Activated T-cell treated with anti-CD3 and anti-CD28 coated beads, Interleukin-2, amount 50 U/mL, for 72 hours (primary cell): ENCODE measurements at regions not wholly inside any gene's neighbourhood (a gene's known extent, or its start where the extent isn't known, plus 50 kb on each side); places are given as distances from the start of the nearest gene placed in this dataset.

Source experiments
- ATAC-seq, 2 donors: fragments of 150-1000 bp; cut with Tn5 transposase; replicated peaks in 1 of 2; 2 replicates each; pipeline ENCODE4 v1.10.0; 2021; ENCODE audit warnings: moderate library complexity in 2 of 2, mild to moderate bottlenecking in 1 of 2
- DNase-seq, 2 donors: peaks; one replicate each; pipeline ENCODE4 v3.0.0; 2021 to 2022; ENCODE audit warnings: mixed read lengths in 1 of 2
- H3K27ac Mint-ChIP-seq: one replicate; pipeline ENCODE4 v1.8.0; 2022; ENCODE audit warnings: mild to moderate bottlenecking, moderate library complexity, mixed read lengths
- H3K27me3 Mint-ChIP-seq: one replicate; pipeline ENCODE4 v1.8.0; 2022; ENCODE audit warnings: low read depth, mixed read lengths
- H3K36me3 Mint-ChIP-seq, 2 donors: one replicate each; pipeline ENCODE4 v1.8.0; 2022; ENCODE audit warnings: mixed read lengths in 2 of 2, mild to moderate bottlenecking in 1 of 2; ENCODE audit not compliant: insufficient read depth in 2 of 2
- H3K4me1 Mint-ChIP-seq: one replicate; pipeline ENCODE4 v1.8.0; 2022; ENCODE audit warnings: low read depth, mixed read lengths
- H3K4me3 Mint-ChIP-seq, 2 donors: one replicate each; pipeline ENCODE4 v1.8.0; 2022; ENCODE audit warnings: mild to moderate bottlenecking in 2 of 2, mixed read lengths in 2 of 2, moderate library complexity in 2 of 2
- H3K9me3 Mint-ChIP-seq, 2 donors: one replicate each; pipeline ENCODE4 v1.8.0; 2022; ENCODE audit warnings: mixed read lengths in 2 of 2

- no peak for ATAC-seq
- Mint-ChIP-seq H3K36me3 (no peaks in the 10 kb centered on the region), H3K9me3 (peaks cover 1% of the 10 kb centered on the region in 2 donors), H3K4me3 (no peak overlapping the region), H3K27me3 (no peaks in the 10 kb centered on the region), H3K27ac (peak overlapping the region; percentile 31), H3K4me1 (peaks cover 16% of the 10 kb centered on the region)
- no peak for DNase-seq
Measured at GRCh38 chr1:194045416-194045815, 859.0 kb upstream of the B3GALT2 start.

- Mint-ChIP-seq H3K27me3 (no peaks in the 10 kb centered on the region), H3K27ac (no peak overlapping the region), H3K36me3 (no peaks in the 10 kb centered on the region), H3K4me3 (no peak overlapping the region), H3K9me3 (peaks cover 1% of the 10 kb centered on the region in 2 donors), H3K4me1 (peaks cover 12% of the 10 kb centered on the region)
- ATAC-seq (peak in 1 of 2 donors; percentile 9), DNase-seq (no peak)
Measured at GRCh38 chr1:194044892-194045291, 858.5 kb upstream of the B3GALT2 start.

GRCh38 chr1:194043984-194044755 is 857.8 kb upstream of the B3GALT2 start:
- DNase-seq: no peak
- H3K27me3 Mint-ChIP-seq: no peaks in the 10 kb centered on the region
- no peaks in the 10 kb centered on the region for H3K36me3 Mint-ChIP-seq
- ATAC-seq: peak in 1 of 2 donors; percentile 13
- peaks cover 1% of the 10 kb centered on the region in 2 donors for H3K9me3 Mint-ChIP-seq
- peaks cover 11% of the 10 kb centered on the region for H3K4me1 Mint-ChIP-seq
- no peak overlapping the region for H3K27ac Mint-ChIP-seq
- H3K4me3 Mint-ChIP-seq: no peak overlapping the region

- no peaks in the 10 kb centered on the region for H3K36me3 Mint-ChIP-seq
- ATAC-seq (no peak), DNase-seq (no peak)
- H3K4me1 Mint-ChIP-seq: peaks cover 11% of the 10 kb centered on the region
- no peak overlapping the region for H3K27ac Mint-ChIP-seq
- peaks cover 1% of the 10 kb centered on the region in 2 donors for H3K9me3 Mint-ChIP-seq
- H3K4me3 Mint-ChIP-seq: no peak overlapping the region
- no peaks in the 10 kb centered on the region for H3K27me3 Mint-ChIP-seq
Measured at GRCh38 chr1:194042736-194043135, 856.3 kb upstream of the B3GALT2 start.

- Mint-ChIP-seq H3K27me3 (no peaks in the 10 kb centered on the region), H3K27ac (no peak overlapping the region), H3K4me1 (peaks cover 11% of the 10 kb centered on the region), H3K4me3 (no peak overlapping the region), H3K9me3 (peaks cover under 1 to 3% of the 10 kb centered on the region in 2 donors), H3K36me3 (peaks cover 0 to 1% of the 10 kb centered on the region in 2 donors)
- ATAC-seq (no peak), DNase-seq (no peak)
Measured at GRCh38 chr1:194040496-194040895, 854.1 kb upstream of the B3GALT2 start.

- peaks cover 9% of the 10 kb centered on the region for H3K4me1 Mint-ChIP-seq
- H3K36me3 Mint-ChIP-seq: peaks cover 0 to 1% of the 10 kb centered on the region in 2 donors
- DNase-seq (no peak), ATAC-seq (no peak)
- peaks cover 3 to 4% of the 10 kb centered on the region in 2 donors for H3K9me3 Mint-ChIP-seq
- no peak overlapping the region for H3K27ac Mint-ChIP-seq
- no peak overlapping the region for H3K4me3 Mint-ChIP-seq
- H3K27me3 Mint-ChIP-seq: no peaks in the 10 kb centered on the region
Measured at GRCh38 chr1:194039578-194039977, 853.2 kb upstream of the B3GALT2 start.

GRCh38 chr1:194033646-194034045 is 847.2 kb upstream of the B3GALT2 start:
- Mint-ChIP-seq H3K9me3 (peaks cover 11 to 15% of the 10 kb centered on the region in 2 donors), H3K4me3 (no peak overlapping the region), H3K36me3 (peaks cover 13 to 15% of the 10 kb centered on the region in 2 donors), H3K27ac (no peak overlapping the region), H3K27me3 (no peaks in the 10 kb centered on the region), H3K4me1 (no peaks in the 10 kb centered on the region)
- ATAC-seq (no peak), DNase-seq (no peak)

- no peaks in the 10 kb centered on the region for H3K4me1 Mint-ChIP-seq
- DNase-seq (no peak), ATAC-seq (no peak)
- no peak overlapping the region for H3K4me3 Mint-ChIP-seq
- peaks cover 6 to 7% of the 10 kb centered on the region in 2 donors for H3K9me3 Mint-ChIP-seq
- H3K27ac Mint-ChIP-seq: no peak overlapping the region
- no peaks in the 10 kb centered on the region for H3K27me3 Mint-ChIP-seq
- peaks cover 4 to 9% of the 10 kb centered on the region in 2 donors for H3K36me3 Mint-ChIP-seq
Measured at GRCh38 chr1:194028002-194028401, 841.6 kb upstream of the B3GALT2 start.

GRCh38 chr1:194026422-194026821 is 840.0 kb upstream of the B3GALT2 start:
- H3K36me3 Mint-ChIP-seq: no peaks in the 10 kb centered on the region
- no peak overlapping the region for H3K27ac Mint-ChIP-seq
- no peak overlapping the region for H3K4me3 Mint-ChIP-seq
- ATAC-seq (no peak), DNase-seq (no peak)
- H3K9me3 Mint-ChIP-seq: peaks cover 6 to 7% of the 10 kb centered on the region in 2 donors
- H3K4me1 Mint-ChIP-seq: no peaks in the 10 kb centered on the region
- H3K27me3 Mint-ChIP-seq: no peaks in the 10 kb centered on the region

- Mint-ChIP-seq H3K36me3 (peaks cover 0 to 1% of the 10 kb centered on the region in 2 donors), H3K4me3 (no peak overlapping the region), H3K9me3 (peaks cover 5 to 9% of the 10 kb centered on the region in 2 donors), H3K4me1 (no peaks in the 10 kb centered on the region), H3K27me3 (no peaks in the 10 kb centered on the region), H3K27ac (peak overlapping the region; percentile 20)
- DNase-seq (no peak), ATAC-seq (no peak)
Measured at GRCh38 chr1:194024659-194025058, 838.2 kb upstream of the B3GALT2 start.

GRCh38 chr1:194014014-194014413 is 827.6 kb upstream of the B3GALT2 start:
- H3K27ac Mint-ChIP-seq: no peak overlapping the region
- peaks cover 3 to 5% of the 10 kb centered on the region in 2 donors for H3K36me3 Mint-ChIP-seq
- no peak overlapping the region for H3K4me3 Mint-ChIP-seq
- H3K4me1 Mint-ChIP-seq: no peaks in the 10 kb centered on the region
- H3K27me3 Mint-ChIP-seq: no peaks in the 10 kb centered on the region
- H3K9me3 Mint-ChIP-seq: peaks cover 9 to 13% of the 10 kb centered on the region in 2 donors
- ATAC-seq (no peak), DNase-seq (no peak)

- no peak for ATAC-seq
- no peak overlapping the region for H3K27ac Mint-ChIP-seq
- peaks cover 3 to 5% of the 10 kb centered on the region in 2 donors for H3K36me3 Mint-ChIP-seq
- DNase-seq: no peak
- H3K9me3 Mint-ChIP-seq: peaks cover 9 to 13% of the 10 kb centered on the region in 2 donors
- no peaks in the 10 kb centered on the region for H3K4me1 Mint-ChIP-seq
- H3K4me3 Mint-ChIP-seq: no peak overlapping the region
- H3K27me3 Mint-ChIP-seq: no peaks in the 10 kb centered on the region
Measured at GRCh38 chr1:194013561-194013960, 827.1 kb upstream of the B3GALT2 start.

- no peaks in the 10 kb centered on the region for H3K4me1 Mint-ChIP-seq
- no peak overlapping the region for H3K27ac Mint-ChIP-seq
- ATAC-seq (no peak), DNase-seq (no peak)
- no peaks in the 10 kb centered on the region for H3K36me3 Mint-ChIP-seq
- H3K4me3 Mint-ChIP-seq: no peak overlapping the region
- no peaks in the 10 kb centered on the region for H3K27me3 Mint-ChIP-seq
- peaks cover 1 to 4% of the 10 kb centered on the region in 2 donors for H3K9me3 Mint-ChIP-seq
Measured at GRCh38 chr1:194004146-194004545, 817.7 kb upstream of the B3GALT2 start.
